ENCODE measurements at regions not wholly inside any gene's neighbourhood (a gene's known extent, or its start where the extent isn't known, plus 50 kb on each side); places are given as distances from the start of the nearest gene placed in this dataset.
A peak's percentile ranks its signal among the peaks of the same experiment; 100 is the strongest.
"Not testable (repeated sequence)": the region's sequence is repeated elsewhere in the genome, so short reads cannot be mapped to it uniquely, and the experiment has no call there.

GRCh38 chr11:11755871-11756270, 85.9 kb upstream of the USP47 start:
- no peak for DNase-seq

DNA sequence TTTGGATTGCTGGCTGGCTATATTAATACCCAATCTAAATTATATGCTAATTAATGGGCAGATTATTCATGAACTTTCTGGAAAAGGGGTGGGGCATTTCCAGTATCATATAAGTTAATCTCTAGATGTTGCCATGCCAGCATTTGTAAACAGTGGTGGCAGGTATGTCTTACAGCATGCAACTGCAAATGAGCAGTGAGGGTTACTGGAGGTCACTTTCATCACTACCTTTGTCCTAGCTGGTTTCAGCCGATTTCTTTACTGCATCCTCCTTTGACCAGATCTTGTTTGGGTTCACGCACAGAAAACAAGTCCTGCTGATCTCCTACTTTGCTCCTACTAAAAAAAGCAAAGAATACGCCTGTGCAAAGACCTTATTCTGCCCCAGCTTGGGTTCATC, 89.1 kb upstream of the USP47 start:
- no peak for DNase-seq

DNA sequence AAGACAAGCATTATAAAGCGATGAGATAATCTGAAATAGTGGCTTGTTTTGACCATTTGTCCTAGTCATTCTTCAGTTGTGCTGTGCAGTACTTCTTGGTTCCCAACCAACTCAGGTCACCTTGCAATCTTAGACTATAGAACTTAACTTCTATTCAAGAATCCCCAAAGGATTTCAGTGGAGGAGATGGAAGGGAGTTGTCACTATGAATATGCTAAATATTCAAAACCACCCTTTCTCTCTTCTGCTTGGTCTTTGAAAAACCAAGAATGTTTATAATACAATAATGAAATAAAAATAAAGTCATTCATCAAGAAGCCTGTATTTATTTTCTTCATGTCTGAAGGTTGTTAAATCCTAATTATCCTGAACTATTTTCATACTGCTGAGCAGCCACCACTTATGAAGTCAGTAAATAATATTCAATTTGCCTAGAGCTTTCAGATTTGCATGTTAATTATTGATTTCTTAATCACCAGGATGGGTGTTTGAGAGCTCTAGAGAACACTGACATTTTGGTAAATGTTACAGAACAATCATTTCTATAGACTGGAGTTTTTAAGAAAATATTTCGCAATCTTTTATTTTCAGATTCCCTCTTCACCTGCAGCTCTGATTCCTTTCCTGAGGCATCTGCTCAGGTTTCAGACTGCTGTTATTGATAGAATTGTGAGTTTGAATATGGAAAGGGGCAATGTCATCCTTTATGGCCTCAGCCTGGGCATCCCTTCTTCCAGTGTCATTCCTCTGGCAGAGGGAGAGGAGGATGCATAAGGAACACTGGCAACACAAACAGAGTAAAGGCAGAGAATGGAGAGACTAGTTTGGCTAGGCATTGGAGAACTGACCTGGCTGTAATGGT, 91.5 kb upstream of the USP47 start:
- no peak for DNase-seq

- peak; percentile 53 for DNase-seq
Observed at GRCh38 chr11:11748706-11749365, 92.9 kb upstream of the USP47 start.

DNA sequence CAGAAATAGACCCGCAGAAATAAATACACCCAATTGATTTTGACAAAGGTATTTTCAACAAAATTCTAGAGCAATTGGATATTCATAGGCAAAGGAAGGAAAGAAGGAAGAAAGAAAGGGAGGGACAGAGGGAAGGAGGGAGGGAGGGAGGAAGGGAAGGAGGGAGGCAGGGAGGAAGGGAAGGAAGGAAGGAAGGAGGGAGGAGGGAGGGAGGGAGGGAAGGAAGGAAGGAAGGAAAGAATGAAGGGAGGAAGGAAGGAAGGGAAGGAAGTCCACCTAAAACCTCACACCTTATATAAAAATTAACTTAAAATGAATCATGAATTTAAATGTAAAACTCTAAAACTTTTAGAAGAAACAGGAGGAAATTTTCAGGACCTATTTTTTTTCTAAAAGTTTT, 94.2 kb upstream of the USP47 start:
- DNase-seq = no peak

DNA sequence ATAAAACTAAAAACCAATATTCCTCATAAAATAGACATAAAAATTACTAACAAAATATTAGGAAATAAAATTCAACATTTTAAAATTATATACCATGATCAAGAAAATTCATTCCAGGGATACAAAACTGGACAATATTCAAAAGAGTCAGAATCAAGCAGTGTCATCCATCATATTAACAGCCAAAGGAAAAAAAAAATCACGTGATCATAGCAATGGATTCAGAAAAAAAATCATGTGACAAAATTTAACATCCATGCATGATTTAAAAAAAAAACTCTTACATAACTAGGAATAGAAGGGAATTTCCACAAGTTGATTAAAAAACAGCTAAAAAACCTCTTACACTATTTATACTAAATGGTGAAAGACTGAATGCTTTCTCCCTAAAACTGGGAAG, 95.3 kb upstream of the USP47 start:
- DNase-seq = no peak

DNA sequence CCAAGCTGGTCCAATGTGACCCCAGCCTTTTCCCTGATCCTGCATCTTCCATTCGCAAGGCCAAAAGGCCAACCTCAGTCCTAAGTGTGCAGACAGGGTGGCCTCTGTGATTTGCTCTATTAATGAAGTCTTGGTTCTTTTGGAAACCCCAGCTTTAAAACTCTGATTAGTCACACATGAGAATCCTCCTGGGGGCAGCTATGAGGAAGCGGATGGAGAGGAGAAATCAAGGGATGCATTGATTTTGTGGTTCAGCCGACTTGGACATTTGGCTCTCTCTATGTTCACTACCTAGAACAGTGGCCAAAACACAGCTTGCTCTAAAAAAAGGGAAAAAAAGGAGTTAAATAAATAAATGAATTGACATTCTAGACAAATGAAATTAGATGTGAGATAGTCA, 98.6 kb upstream of the USP47 start:
- DNase-seq = no peak

DNA sequence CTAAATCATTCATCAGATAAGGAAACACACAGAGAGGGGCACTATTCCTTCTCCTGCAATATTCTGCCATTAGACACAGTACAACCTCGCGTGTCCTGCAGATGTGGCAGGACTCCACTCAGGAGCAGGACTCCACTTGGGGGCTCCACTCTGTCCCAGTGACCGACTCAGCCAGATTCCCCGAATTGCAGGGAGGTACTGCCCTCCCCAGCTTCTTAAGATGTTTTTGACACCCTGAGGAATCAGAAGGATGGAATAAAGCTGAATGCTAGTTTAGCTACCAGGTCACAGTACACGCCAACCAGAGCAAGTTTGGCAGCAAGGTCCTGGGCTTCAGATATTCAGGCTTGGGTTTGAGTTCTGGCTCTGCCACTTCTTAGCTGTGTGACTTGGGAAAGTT, 99.3 kb upstream of the USP47 start:
- DNase-seq = no peak

DNA sequence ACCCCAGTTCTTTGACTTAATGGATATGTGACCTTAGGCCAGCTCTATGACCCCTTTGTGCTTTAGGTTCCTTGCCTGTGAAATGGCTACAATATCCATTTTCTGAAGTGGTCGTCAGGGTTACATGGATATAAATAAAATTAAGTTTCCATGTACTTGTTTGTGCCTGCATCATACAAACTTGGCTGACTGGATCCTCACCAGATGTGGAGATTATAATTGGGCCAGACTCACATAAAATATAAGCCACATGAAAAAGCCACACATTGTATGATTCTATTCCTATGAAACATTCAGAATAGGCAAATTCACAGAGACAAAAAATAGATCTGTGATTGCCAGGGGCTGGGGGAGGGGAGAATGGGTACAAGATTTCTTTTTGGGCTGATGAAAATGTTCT, 100.9 kb upstream of the USP47 start:
- DNase-seq = no peak

DNA sequence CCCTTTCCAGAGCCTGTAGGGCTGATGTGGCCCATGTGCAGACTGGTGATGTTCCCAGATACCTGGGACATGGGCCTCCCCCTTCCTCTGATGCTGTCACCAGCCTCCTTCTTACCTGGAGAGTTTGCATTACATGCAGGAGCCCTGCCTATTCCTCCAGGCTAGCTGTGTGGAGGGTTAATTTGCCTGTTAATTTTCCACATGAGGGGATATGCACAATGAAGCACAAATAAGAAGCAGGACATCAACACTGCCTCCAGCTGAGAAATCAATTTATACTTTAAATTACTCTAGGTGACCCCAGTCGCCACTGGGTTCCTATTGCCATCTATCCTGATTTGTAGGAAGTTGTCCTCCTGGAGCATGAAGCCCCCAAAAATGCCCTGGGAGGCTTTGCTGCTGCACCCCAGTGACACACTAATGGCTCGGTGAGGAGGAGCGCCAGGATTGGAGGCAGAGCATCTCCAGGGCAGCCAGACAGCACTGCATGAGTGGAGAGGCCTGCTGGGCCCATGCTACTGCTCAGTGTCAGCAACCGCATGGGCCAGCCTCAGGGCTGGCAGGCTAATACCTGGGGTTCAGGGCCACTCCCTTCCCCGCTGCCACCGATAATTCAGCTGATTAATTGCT, 101.6 kb upstream of the USP47 start:
- no peak for DNase-seq

DNA sequence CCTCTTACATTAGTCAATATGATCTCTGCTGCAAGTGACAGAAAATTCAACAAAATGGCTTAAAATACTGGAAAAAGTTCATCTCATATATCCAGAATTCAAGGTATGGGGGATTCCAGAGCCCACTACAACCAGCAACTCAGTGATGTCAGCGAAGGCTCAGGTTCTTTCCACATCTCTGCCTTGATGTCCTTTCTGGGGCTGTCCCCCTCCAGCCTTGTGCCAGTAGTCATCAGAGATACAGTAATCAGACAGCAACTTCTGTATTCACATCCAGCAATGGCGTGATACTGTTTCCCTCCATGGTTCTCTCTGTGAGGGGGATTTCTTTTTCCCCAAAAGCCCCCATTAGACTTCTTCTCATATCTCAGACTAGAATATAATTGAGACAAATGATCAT, 103.4 kb upstream of the USP47 start:
- DNase-seq = no peak

- no peak for DNase-seq
Observed at GRCh38 chr11:11735586-11735985, 106.2 kb upstream of the USP47 start.

GRCh38 chr11:11733246-11733747, 108.5 kb upstream of the USP47 start:
- DNase-seq = no peak

- DNase-seq = peak; percentile 18
Observed at GRCh38 chr11:11732116-11732515, 109.7 kb upstream of the USP47 start.

DNA sequence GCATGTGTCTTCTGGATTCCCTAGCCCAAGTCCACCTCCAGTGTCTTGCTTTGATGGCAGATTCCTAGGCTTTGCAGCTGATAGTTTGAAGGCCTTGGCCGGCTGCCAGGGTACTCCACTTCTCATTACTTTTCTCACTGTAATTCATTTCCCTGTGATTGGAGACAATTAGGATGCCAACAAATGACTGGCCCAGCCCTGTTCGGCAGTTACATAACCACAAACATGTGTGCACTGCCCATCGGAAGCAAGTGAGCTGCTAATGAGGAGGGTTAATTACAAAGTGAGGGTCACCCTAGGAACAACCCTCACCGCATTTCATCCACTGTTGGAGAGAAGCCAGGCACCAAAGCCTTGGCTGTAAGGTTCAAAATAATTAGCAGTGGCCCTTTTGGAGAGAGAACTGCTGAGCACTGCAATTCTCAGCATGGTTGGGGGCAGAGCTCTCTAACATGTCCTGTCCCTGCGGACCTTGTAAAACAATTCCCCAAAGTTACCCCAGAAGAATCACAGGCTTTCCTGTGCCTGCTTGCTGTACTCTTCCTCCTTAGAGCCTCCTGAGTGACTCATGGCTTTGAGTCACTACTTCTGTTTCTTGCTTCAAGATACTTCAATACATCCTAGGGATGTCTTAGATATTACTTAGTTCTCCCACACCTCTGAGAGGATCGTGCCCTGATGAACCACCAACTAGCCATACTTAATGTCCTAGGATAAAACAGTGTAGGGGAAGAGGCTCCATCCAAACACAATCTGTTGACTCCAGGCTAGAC, 109.7 kb upstream of the GALNT18 start:
- peak; percentile 73 for DNase-seq

- DNase-seq = no peak
Observed at GRCh38 chr11:11728386-11728785, 106.6 kb upstream of the GALNT18 start.

- DNase-seq = no peak
Observed at GRCh38 chr11:11725438-11725837, 103.6 kb upstream of the GALNT18 start.

DNA sequence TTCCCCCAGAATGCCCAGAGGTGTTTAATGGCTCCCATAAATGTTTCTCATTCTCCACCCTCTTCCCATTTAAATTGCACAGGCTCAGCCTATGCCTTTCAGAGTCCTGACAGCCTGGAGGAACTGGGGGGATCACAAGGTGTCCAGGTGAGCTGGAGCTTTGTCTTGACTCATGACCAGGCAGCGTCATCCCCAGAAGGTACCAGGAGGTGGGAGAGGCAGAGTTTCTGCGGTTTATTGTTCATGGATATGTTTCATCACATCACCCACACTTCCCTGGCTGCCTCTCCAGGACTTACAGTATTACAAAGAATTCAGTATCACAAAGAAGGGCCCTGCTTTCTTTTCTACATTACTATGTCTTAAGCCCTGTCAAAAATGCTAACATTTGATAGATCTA, 103.2 kb upstream of the GALNT18 start:
- no peak for DNase-seq

- no peak for DNase-seq
Observed at GRCh38 chr11:11722861-11723260, 101.1 kb upstream of the GALNT18 start.

DNA sequence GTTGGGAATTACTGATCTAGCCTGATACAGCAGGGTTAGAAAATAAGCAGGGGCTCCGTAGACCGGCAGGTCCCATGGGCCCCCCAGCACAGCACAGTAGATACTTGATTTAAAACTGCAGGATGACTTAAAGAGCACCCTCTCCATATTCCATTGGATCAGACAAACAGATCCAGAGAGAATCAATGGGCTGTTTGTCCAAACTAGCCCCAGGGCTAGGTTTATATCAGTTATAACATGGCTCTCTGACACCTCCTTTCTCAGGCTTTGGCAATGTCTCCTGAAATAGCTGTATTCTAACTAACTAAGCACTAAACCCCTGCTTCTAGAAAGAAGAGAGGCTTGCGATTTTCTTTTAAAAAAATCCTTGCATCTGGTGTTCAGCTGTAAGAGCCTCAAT, 100.4 kb upstream of the GALNT18 start:
- DNase-seq = no peak

GRCh38 chr11:11718511-11718910, 96.7 kb upstream of the GALNT18 start:
- no peak for DNase-seq

DNA sequence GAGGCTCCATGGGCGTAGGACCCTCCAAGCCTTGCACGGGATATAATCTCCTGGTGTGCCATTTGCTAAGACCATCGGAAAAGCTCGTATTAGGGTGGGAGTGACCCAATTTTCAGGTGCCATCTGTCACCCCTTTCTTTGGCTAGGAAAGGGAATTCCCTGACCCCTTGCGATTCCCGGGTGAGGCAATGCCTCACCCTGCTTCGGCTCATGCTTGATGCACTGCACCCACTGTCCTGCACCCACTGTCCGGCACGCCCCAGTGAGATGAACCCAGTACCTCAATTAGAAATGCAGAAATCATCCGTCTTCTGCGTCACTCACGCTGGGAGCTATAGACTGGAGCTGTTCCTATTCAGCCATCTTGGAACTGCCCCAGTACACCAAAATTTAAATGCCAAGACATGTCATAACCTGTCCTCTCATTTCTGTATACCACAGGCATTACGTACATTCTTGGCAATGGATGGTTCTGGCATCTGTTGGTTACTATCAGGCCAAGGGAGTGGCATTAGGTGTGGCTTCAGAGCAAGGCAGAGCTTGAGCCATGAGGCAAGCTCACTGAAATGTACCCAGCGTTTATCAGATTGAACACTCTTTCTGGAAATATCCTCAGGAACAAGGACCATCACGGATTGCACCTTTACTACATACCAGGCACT, 95.4 kb upstream of the GALNT18 start:
- no peak for DNase-seq

GRCh38 chr11:11715075-11715474, 93.3 kb upstream of the GALNT18 start:
- not testable (repeated sequence) for DNase-seq

Data from fibroblast of skin of right biceps (primary cell).